Right atrium auricular region (tissue), 2 donors: ENCODE measurements at regions not wholly inside any gene's neighbourhood (a gene's known extent, or its start where the extent isn't known, plus 50 kb on each side); places are given as distances from the start of the nearest gene placed in this dataset.

Experiments used
- DNase-seq: peaks from one replicate; pipeline ENCODE4 v3.0.0-alpha.2; 2019; ENCODE audit warnings: low spot score
- H3K27ac ChIP-seq, 2 donors: fragments of 200-600 bp; sonication (generic); 1 replicate in 1 of 2; 2 replicates in 1 of 2; pipeline ENCODE4 v1.5.1; 2016 to 2019
- H3K27me3 ChIP-seq, 2 donors: fragments of 200-600 bp; sonication (generic); one replicate each; pipeline versions ENCODE4 v1.5.1 to v1.6.0; 2017 to 2019
- H3K36me3 ChIP-seq: fragments of 200-600 bp; sonication (generic); one replicate; pipeline ENCODE4 v1.5.1; 2016
- H3K4me1 ChIP-seq, 2 donors: fragments of 200-600 bp; sonication (generic); one replicate each; pipeline versions ENCODE4 v1.5.1 to v1.6.0; 2017 to 2019
- H3K4me3 ChIP-seq, 2 donors: fragments of 200-600 bp; sonication (generic); 1 replicate in 1 of 2; 2 replicates in 1 of 2; pipeline ENCODE4 v1.5.1; 2017 to 2019; ENCODE audit warnings: mild to moderate bottlenecking in 1 of 2, moderate library complexity in 1 of 2
- H3K9me3 ChIP-seq, 2 donors: fragments of 200-600 bp; sonication (generic); one replicate each; pipeline ENCODE4 v1.5.1; 2019
- CTCF ChIP-seq, 2 donors: fragments of 200-600 bp; sonication (generic); IDR thresholded peaks; one replicate each; pipeline ENCODE4 v1.5.1; 2019; ENCODE audit warnings: antibody characterized with exemption in 2 of 2

- Histone ChIP-seq H3K9me3 (no peaks in the 10 kb centered on the region), H3K27ac (no peak overlapping the region), H3K4me3 (no peak overlapping the region), H3K27me3 (no peaks in the 10 kb centered on the region), H3K36me3 (no peaks in the 10 kb centered on the region), H3K4me1 (no peaks in the 10 kb centered on the region)
- no peak for DNase-seq
- no peak for TF ChIP-seq CTCF (IDR thresholded peaks at IDR 0.05)
Measured at GRCh38 chr7:115494529-115495147, 535.9 kb downstream of the TFEC start.

- no peak for DNase-seq
- Histone ChIP-seq H3K27me3 (no peaks in the 10 kb centered on the region), H3K4me3 (no peak overlapping the region), H3K27ac (no peak overlapping the region), H3K36me3 (no peaks in the 10 kb centered on the region), H3K9me3 (no peaks in the 10 kb centered on the region), H3K4me1 (no peaks in the 10 kb centered on the region)
- no peak for TF ChIP-seq CTCF (IDR thresholded peaks at IDR 0.05)
Measured at GRCh38 chr7:115493381-115493780, 537.2 kb downstream of the TFEC start.

GRCh38 chr7:115491744-115492380 is 538.7 kb downstream of the TFEC start:
- no peaks in the 10 kb centered on the region for H3K9me3 ChIP-seq
- TF ChIP-seq CTCF (IDR thresholded peaks at IDR 0.05) = no peak
- H3K4me3 ChIP-seq = no peak overlapping the region
- H3K36me3 ChIP-seq = no peaks in the 10 kb centered on the region
- no peaks in the 10 kb centered on the region for H3K27me3 ChIP-seq
- no peak overlapping the region for H3K27ac ChIP-seq
- H3K4me1 ChIP-seq = no peaks in the 10 kb centered on the region
- no peak for DNase-seq

- Histone ChIP-seq H3K9me3 (no peaks in the 10 kb centered on the region), H3K27ac (no peak overlapping the region), H3K36me3 (no peaks in the 10 kb centered on the region), H3K27me3 (peaks cover 0 to 8% of the 10 kb centered on the region in 2 donors), H3K4me3 (no peak overlapping the region), H3K4me1 (peaks cover 0 to 10% of the 10 kb centered on the region in 2 donors)
- no peak for DNase-seq
- TF ChIP-seq CTCF (IDR thresholded peaks at IDR 0.05) = no peak
Measured at GRCh38 chr7:115479448-115479847, 551.1 kb downstream of the TFEC start.

GRCh38 chr7:115478426-115478825 is 552.1 kb downstream of the TFEC start:
- H3K9me3 ChIP-seq = no peaks in the 10 kb centered on the region

More at GRCh38 chr7:115478426-115478825, 552.1 kb downstream of the TFEC start:
- TF ChIP-seq CTCF (IDR thresholded peaks at IDR 0.05) = no peak
- H3K27me3 ChIP-seq = peaks cover 0 to 8% of the 10 kb centered on the region in 2 donors
- no peak overlapping the region for H3K4me3 ChIP-seq
- no peak for DNase-seq
- no peaks in the 10 kb centered on the region for H3K36me3 ChIP-seq
- H3K27ac ChIP-seq = no peak overlapping the region
- peaks cover 0 to 10% of the 10 kb centered on the region in 2 donors for H3K4me1 ChIP-seq
